MM.1S (cell line): ENCODE measurements at regions not wholly inside any gene's neighbourhood (a gene's known extent, or its start where the extent isn't known, plus 50 kb on each side); places are given as distances from the start of the nearest gene placed in this dataset.

Experiments
- DNase-seq: peaks from one replicate; pipeline ENCODE4 v3.0.0-alpha.2; 2015
- H2AFZ ChIP-seq: fragments of 300-600 bp; sonication (generic); 2 replicates; pipeline ENCODE4 v1.6.0; 2016; ENCODE audit warnings: antibody characterized with exemption, low read length
- H3F3A ChIP-seq: fragments of 300-600 bp; sonication (generic); 2 replicates; pipeline ENCODE4 v1.6.1; 2016; ENCODE audit warnings: mild to moderate bottlenecking, antibody characterized with exemption, low read length, moderate library complexity, mixed read lengths; ENCODE audit not compliant: insufficient read depth
- H3K27ac ChIP-seq: fragments of 300-600 bp; sonication (generic); 2 replicates; pipeline ENCODE4 v1.5.1; 2016; ENCODE audit warnings: mild to moderate bottlenecking, low read length
- H3K27me3 ChIP-seq: fragments of 300-600 bp; sonication (generic); replicated peaks from 2 replicates; pipeline ENCODE4 v1.6.0; 2016; ENCODE audit warnings: low read length; ENCODE audit not compliant: insufficient read depth
- H3K36me3 ChIP-seq: fragments of 300-600 bp; sonication (generic); replicated peaks from 2 replicates; pipeline ENCODE4 v1.6.1; 2016; ENCODE audit warnings: mild to moderate bottlenecking, low read length, mixed read lengths; ENCODE audit not compliant: insufficient read depth
- H3K4me1 ChIP-seq: fragments of 300-600 bp; sonication (generic); 2 replicates; pipeline ENCODE4 v1.6.1; 2016; ENCODE audit warnings: low read length, mixed read lengths
- H3K4me2 ChIP-seq: fragments of 300-600 bp; sonication (generic); 2 replicates; pipeline ENCODE4 v1.6.0; 2016; ENCODE audit warnings: low read depth, low read length
- H3K4me3 ChIP-seq: fragments of 300-600 bp; sonication (generic); 2 replicates; pipeline ENCODE4 v1.5.1; 2016; ENCODE audit warnings: low read length, mixed read lengths
- H3K79me2 ChIP-seq: fragments of 300-600 bp; sonication (generic); 2 replicates; pipeline ENCODE4 v1.6.1; 2016; ENCODE audit warnings: mixed run types, low read length, mixed read lengths
- H3K9ac ChIP-seq: fragments of 300-600 bp; sonication (generic); 2 replicates; pipeline ENCODE4 v1.6.1; 2016; ENCODE audit warnings: low read length, mixed read lengths
- H3K9me2 ChIP-seq: fragments of 300-600 bp; sonication (generic); replicated peaks from 2 replicates; pipeline ENCODE4 v1.6.1; 2016; ENCODE audit warnings: mild to moderate bottlenecking, low read length, mixed read lengths; ENCODE audit not compliant: insufficient read depth
- H3K9me3 ChIP-seq: fragments of 300-600 bp; sonication (generic); replicated peaks from 2 replicates; pipeline ENCODE4 v1.6.1; 2016; ENCODE audit warnings: mild to moderate bottlenecking, low read length, mixed read lengths; ENCODE audit not compliant: insufficient read depth
- H4K20me1 ChIP-seq: fragments of 300-600 bp; sonication (generic); 2 replicates; pipeline ENCODE4 v1.6.1; 2016; ENCODE audit warnings: mild to moderate bottlenecking, low read length, moderate library complexity, mixed read lengths; ENCODE audit not compliant: insufficient read depth
- EZH2 ChIP-seq: fragments of 300-600 bp; sonication (generic); optimal IDR thresholded peaks from 2 replicates; pipeline ENCODE3; 2017; ENCODE audit warnings: low read depth, mild to moderate bottlenecking, antibody characterized with exemption, low read length, mixed read lengths
- EZH2phosphoT487 ChIP-seq: fragments of 300-600 bp; sonication (generic); IDR thresholded peaks from 2 replicates; pipeline ENCODE4 v1.6.1; 2018; ENCODE audit warnings: antibody characterized with exemption, low read length
- TF ChIP-seq, protein P1 (sequence below): fragments of 300-600 bp; sonication (generic); IDR thresholded peaks from 2 replicates; pipeline ENCODE4 v1.5.1; 2016; ENCODE audit warnings: antibody characterized with exemption, low read length, mixed read lengths

DNA sequence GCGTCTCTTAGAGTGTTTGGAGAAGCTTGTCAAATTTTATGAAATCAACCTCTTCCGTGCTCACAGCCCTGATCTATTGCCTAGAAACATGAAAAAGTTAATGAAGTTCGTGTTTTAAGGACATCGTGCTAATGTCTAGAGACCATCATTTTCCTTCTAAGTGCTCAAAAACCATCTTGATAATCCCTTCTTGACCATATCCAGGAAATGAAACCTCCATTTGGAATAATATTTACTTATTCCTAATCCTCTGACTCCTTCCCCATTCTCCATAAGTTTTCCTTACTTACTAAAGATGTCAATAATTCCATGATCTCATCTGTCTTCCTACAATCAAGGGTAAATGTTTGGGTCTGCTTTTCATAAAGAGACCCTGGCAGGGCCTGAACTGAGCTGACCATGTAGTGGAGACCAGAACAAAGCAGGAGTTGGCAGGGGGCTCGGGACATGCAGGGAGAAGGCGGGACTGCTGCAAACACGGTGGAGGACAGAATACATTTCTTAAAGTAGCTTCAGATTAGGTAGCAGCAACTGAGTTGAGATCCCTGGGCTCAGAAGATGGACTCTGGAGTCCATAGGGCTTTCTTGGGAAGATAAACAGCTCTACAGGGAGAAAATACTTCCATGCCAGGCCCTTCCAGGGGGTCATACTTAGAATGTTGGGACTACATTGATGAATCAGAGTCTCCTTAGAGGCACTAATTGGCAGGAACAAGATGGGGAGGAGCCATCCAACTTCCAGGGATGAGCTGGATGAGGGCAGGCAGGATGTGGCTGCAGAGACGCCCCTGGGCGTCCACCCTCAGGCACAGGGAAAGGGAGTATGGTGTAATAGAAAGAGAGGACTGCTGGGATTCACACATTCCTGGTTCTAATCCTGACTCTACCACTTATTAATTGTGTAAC is 100.7 kb downstream of the RIN2 start:
- TF ChIP-seq, protein P1, sequence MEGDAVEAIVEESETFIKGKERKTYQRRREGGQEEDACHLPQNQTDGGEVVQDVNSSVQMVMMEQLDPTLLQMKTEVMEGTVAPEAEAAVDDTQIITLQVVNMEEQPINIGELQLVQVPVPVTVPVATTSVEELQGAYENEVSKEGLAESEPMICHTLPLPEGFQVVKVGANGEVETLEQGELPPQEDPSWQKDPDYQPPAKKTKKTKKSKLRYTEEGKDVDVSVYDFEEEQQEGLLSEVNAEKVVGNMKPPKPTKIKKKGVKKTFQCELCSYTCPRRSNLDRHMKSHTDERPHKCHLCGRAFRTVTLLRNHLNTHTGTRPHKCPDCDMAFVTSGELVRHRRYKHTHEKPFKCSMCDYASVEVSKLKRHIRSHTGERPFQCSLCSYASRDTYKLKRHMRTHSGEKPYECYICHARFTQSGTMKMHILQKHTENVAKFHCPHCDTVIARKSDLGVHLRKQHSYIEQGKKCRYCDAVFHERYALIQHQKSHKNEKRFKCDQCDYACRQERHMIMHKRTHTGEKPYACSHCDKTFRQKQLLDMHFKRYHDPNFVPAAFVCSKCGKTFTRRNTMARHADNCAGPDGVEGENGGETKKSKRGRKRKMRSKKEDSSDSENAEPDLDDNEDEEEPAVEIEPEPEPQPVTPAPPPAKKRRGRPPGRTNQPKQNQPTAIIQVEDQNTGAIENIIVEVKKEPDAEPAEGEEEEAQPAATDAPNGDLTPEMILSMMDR, result no peak
- TF ChIP-seq EZH2 (no peak), EZH2phosphoT487 (no peak)
- DNase-seq, result no peak

DNA sequence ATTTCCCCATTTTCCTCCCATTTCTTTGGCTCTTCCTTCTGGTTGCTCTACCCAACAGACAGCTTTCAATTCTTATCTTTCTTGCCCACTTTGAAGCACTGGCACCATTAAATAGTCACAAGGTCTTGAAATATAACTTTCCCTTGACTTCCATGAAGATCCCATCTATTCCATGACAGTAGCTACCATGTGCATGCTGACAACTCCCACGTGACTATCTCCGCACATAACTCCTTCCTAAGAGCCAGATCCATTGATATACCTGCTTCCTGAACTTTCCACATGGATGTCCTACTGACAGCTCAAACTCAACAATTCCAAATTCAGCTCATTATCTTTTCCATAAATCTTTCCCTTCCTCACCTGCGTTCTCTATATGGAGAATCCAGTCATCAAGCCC is 101.4 kb downstream of the RIN2 start:
- DNase-seq, result no peak
- no peak overlapping the region for H3K27ac ChIP-seq
- no peak overlapping the region for H3K4me3 ChIP-seq
- H4K20me1 ChIP-seq, result no peaks in the 10 kb centered on the region
- H3K4me1 ChIP-seq, result no peaks in the 10 kb centered on the region
- H3K9me3 ChIP-seq, result no peaks in the 10 kb centered on the region
- H3K9ac ChIP-seq, result no peak overlapping the region
- no peaks in the 10 kb centered on the region for H3K9me2 ChIP-seq
- no peaks in the 10 kb centered on the region for H3F3A ChIP-seq
- H3K36me3 ChIP-seq, result no peaks in the 10 kb centered on the region
- TF ChIP-seq EZH2phosphoT487 (no peak), EZH2 (no peak)
- TF ChIP-seq, protein P1, result no peak
- H2AFZ ChIP-seq, result no peak overlapping the region
- no peaks in the 10 kb centered on the region for H3K79me2 ChIP-seq
- no peaks in the 10 kb centered on the region for H3K27me3 ChIP-seq
- no peak overlapping the region for H3K4me2 ChIP-seq

More for the DNA sequence above, 100.7 kb downstream of the RIN2 start:
- Histone ChIP-seq H3K4me1 (no peaks in the 10 kb centered on the region), H4K20me1 (no peaks in the 10 kb centered on the region), H2AFZ (no peak overlapping the region), H3K36me3 (no peaks in the 10 kb centered on the region), H3K4me3 (no peak overlapping the region), H3K27ac (no peak overlapping the region), H3F3A (no peaks in the 10 kb centered on the region), H3K27me3 (no peaks in the 10 kb centered on the region), H3K4me2 (no peak overlapping the region), H3K79me2 (no peaks in the 10 kb centered on the region), H3K9me3 (no peaks in the 10 kb centered on the region), H3K9ac (no peak overlapping the region), H3K9me2 (no peaks in the 10 kb centered on the region)

DNA sequence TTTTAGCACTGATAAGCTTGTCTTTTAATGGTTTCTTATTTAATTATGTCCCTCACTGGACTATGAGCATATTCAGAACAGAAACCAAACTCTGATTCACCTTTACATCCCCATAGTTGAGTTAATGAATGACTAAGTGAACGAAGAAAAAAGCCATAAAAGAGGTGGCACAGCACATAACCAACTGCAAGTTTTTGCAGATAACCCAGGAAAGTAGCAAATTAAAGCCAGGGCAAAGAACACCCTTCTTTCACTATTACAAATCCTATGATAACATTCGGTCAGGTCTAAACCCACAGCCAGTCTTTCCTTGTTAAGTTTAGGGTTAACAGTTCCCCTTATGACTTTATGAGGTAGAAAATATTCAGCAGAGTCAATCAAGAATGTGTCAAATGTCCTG is 102.7 kb downstream of the RIN2 start:
- no peaks in the 10 kb centered on the region for H3K9me2 ChIP-seq
- H3K4me1 ChIP-seq, result no peaks in the 10 kb centered on the region
- no peak overlapping the region for H3K27ac ChIP-seq
- no peaks in the 10 kb centered on the region for H4K20me1 ChIP-seq
- no peaks in the 10 kb centered on the region for H3K79me2 ChIP-seq
- DNase-seq, result no peak
- H3K4me3 ChIP-seq, result no peak overlapping the region
- H3K27me3 ChIP-seq, result no peaks in the 10 kb centered on the region
- no peak overlapping the region for H3K4me2 ChIP-seq
- H3K36me3 ChIP-seq, result no peaks in the 10 kb centered on the region
- no peaks in the 10 kb centered on the region for H3F3A ChIP-seq
- no peaks in the 10 kb centered on the region for H3K9me3 ChIP-seq
- TF ChIP-seq EZH2phosphoT487, result no peak
- TF ChIP-seq, protein P1, result no peak
- TF ChIP-seq EZH2, result no peak
- no peak overlapping the region for H2AFZ ChIP-seq
- H3K9ac ChIP-seq, result no peak overlapping the region
